GM23248 (cell line): ENCODE measurements at regions not wholly inside any gene's neighbourhood (a gene's known extent, or its start where the extent isn't known, plus 50 kb on each side); places are given as distances from the start of the nearest gene placed in this dataset.
"Not testable (repeated sequence)": the region's sequence is repeated elsewhere in the genome, so short reads cannot be mapped to it uniquely, and the experiment has no call there.

Experiments used
- DNase-seq: peaks from one replicate; pipeline ENCODE4 v3.0.0-alpha.2; 2015
- H2AFZ ChIP-seq: fragments of 200-600 bp; sonication (generic); 2 replicates; pipeline ENCODE4 v1.6.1; 2016; ENCODE audit warnings: antibody characterized with exemption
- H3F3A ChIP-seq: fragments of 200-600 bp; sonication (generic); 2 replicates; pipeline ENCODE4 v1.6.1; 2016; ENCODE audit warnings: mild to moderate bottlenecking, antibody characterized with exemption, mixed run types; ENCODE audit not compliant: insufficient read depth
- H3K27ac ChIP-seq: fragments of 200-600 bp; sonication (generic); 2 replicates; pipeline ENCODE4 v1.5.1; 2016; ENCODE audit warnings: mild to moderate bottlenecking
- H3K27me3 ChIP-seq: fragments of 200-600 bp; sonication (generic); replicated peaks from 2 replicates; pipeline ENCODE4 v1.6.1; 2016; ENCODE audit warnings: mild to moderate bottlenecking; ENCODE audit not compliant: insufficient read depth
- H3K36me3 ChIP-seq: fragments of 200-600 bp; sonication (generic); 2 replicates; pipeline ENCODE4 v1.6.1; 2016; ENCODE audit warnings: low read depth, mild to moderate bottlenecking
- H3K4me1 ChIP-seq: fragments of 200-600 bp; sonication (generic); 2 replicates; pipeline ENCODE4 v1.6.1; 2016; ENCODE audit warnings: mild to moderate bottlenecking; ENCODE audit not compliant: insufficient read depth
- H3K4me2 ChIP-seq: fragments of 200-600 bp; sonication (generic); one replicate; pipeline ENCODE4 v1.6.1; 2016; ENCODE audit warnings: mild to moderate bottlenecking; ENCODE audit not compliant: unreplicated experiment
- H3K4me3 ChIP-seq: fragments of 200-600 bp; sonication (generic); 2 replicates; pipeline ENCODE4 v1.5.1; 2016; ENCODE audit warnings: mild to moderate bottlenecking
- H3K79me2 ChIP-seq: fragments of 200-600 bp; sonication (generic); 2 replicates; pipeline ENCODE4 v1.6.1; 2016; ENCODE audit warnings: mild to moderate bottlenecking; ENCODE audit not compliant: insufficient read depth
- H3K9ac ChIP-seq: fragments of 200-600 bp; sonication (generic); 2 replicates; pipeline ENCODE4 v1.6.1; 2016; ENCODE audit warnings: mild to moderate bottlenecking
- H3K9me2 ChIP-seq: fragments of 200-600 bp; sonication (generic); 2 replicates; pipeline ENCODE4 v1.6.1; 2016; ENCODE audit warnings: mixed run types, mild to moderate bottlenecking, moderate library complexity; ENCODE audit not compliant: insufficient read depth
- H3K9me3 ChIP-seq: fragments of 200-600 bp; sonication (generic); one replicate; pipeline ENCODE4 v1.6.1; 2017; ENCODE audit warnings: low read depth
- H4K20me1 ChIP-seq: fragments of 200-600 bp; sonication (generic); 2 replicates; pipeline ENCODE4 v1.6.0; 2016; ENCODE audit not compliant: insufficient read depth
- EZH2 ChIP-seq: fragments of 200-600 bp; sonication (generic); IDR thresholded peaks from 2 replicates; pipeline ENCODE4 v1.6.1; 2018; ENCODE audit warnings: antibody characterized with exemption, mild to moderate bottlenecking; ENCODE audit not compliant: insufficient read depth, poor library complexity, severe bottlenecking
- EZH2phosphoT487 ChIP-seq: fragments of 200-600 bp; sonication (generic); IDR thresholded peaks from 2 replicates; pipeline ENCODE4 v1.6.1; 2018; ENCODE audit warnings: antibody characterized with exemption, moderate library complexity, mild to moderate bottlenecking, low read depth; ENCODE audit not compliant: insufficient read depth
- WGBS, 2 experiments: methylation state at CpG; one replicate each; pipeline ENCODE4 v1.1.6; 2015 to 2017; ENCODE audit warnings: low lambda C conversion rate in 2 of 2, low coverage in 1 of 2; ENCODE audit errors: missing lambda C conversion rate in 2 of 2; 5-methylcytosine and 5-hydroxymethylcytosine counted together
- in situ Hi-C: fragments of 300-500 bp; cut with MboI; formaldehyde crosslinking; loops from 2 replicates; pipeline ENCODE4 v1.15.0; 2020

DNA sequence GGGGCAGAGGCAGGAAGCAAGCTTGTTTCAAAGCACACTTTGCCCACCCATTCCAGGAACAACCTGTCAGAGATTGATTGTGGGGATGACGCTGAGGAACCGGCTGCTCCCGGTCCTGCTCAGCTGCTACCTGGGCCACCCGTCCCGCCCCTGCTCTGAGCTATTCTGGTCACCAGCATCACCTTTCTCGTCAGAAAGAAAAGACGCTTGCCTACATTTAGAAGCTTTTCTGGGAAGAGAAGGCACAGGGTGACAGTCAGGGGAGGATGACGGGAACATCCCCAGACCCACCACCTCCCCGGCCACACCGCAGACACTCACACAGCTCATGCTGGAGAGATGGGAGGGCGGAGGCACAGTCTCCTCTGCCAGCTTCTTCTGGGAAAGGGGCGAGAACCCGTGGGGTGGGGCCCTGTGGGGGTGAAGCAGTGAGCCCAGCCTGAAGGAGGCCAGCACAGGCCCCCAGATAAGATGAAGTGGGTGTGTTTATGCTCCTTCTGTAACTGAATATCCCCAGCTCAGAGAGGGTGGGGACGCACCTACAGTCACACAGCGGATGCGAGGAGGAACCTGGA, 81.8 kb downstream of the CPZ start:
- Histone ChIP-seq H3K27me3 (peaks cover 11% of the 10 kb centered on the region; the same call in 1 of the 2 replicates), H3K9ac (no peak overlapping the region), H2AFZ (no peak overlapping the region), H3K4me3 (no peak overlapping the region), H3K36me3 (no peaks in the 10 kb centered on the region), H4K20me1 (no peaks in the 10 kb centered on the region), H3K9me2 (no peaks in the 10 kb centered on the region), H3K4me2 (no peak overlapping the region), H3K79me2 (no peaks in the 10 kb centered on the region), H3F3A (no peaks in the 10 kb centered on the region), H3K4me1 (no peaks in the 10 kb centered on the region), H3K27ac (no peak overlapping the region), H3K9me3 (no peaks in the 10 kb centered on the region)
- no peak for TF ChIP-seq EZH2
- no peak for TF ChIP-seq EZH2phosphoT487
- DNase-seq = no peak
- 50% methylated on average over 15 to 16 of the region's 16 CpGs for WGBS, 2 experiments
- in situ Hi-C loops = no loop called here

DNA sequence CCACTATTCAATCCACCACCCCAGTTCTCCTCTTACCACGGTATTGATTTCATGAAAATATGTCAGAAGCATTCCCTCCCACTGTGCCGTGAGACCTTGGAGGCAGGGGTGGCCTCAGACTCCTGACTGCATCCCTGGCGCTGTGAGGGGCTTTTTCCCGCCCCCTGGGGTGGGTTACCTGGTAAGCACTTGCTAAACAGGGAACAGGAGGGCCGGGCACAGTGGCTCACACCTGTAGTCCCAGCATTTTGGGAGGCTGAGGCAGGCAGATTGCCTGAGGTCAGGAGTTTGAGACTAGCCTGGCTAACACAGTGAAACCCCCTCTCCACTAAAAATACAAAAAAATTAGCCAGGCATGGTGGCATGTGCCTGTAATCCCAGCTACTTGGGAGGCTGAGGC, 80.5 kb downstream of the CPZ start:
- H3K4me1 ChIP-seq, H3K9me3 ChIP-seq, H3K79me2 ChIP-seq, in situ Hi-C loops, H2AFZ ChIP-seq, H3K9me2 ChIP-seq, H3K9ac ChIP-seq, H3K4me2 ChIP-seq, H3F3A ChIP-seq, H3K27ac ChIP-seq, H3K4me3 ChIP-seq, DNase-seq, H4K20me1 ChIP-seq, H3K36me3 ChIP-seq: not testable (repeated sequence)
- WGBS, 2 experiments = 12 to 13% methylated on average over 5 of the region's 5 CpGs
- peaks cover 14% of the 10 kb centered on the region for H3K27me3 ChIP-seq

- H3F3A ChIP-seq = no peaks in the 10 kb centered on the region
- H3K27ac ChIP-seq = no peak overlapping the region
- no peak for TF ChIP-seq EZH2
- no peak for TF ChIP-seq EZH2phosphoT487
- WGBS, 2 experiments = 19 to 24% methylated on average over 9 of the region's 9 CpGs
- in situ Hi-C loops = no loop called here
- H3K4me2 ChIP-seq = no peak overlapping the region
- no peak overlapping the region for H3K4me3 ChIP-seq
- H4K20me1 ChIP-seq = no peaks in the 10 kb centered on the region
- no peaks in the 10 kb centered on the region for H3K9me3 ChIP-seq
- H3K4me1 ChIP-seq = no peaks in the 10 kb centered on the region
- no peak overlapping the region for H2AFZ ChIP-seq
- H3K9me2 ChIP-seq = no peaks in the 10 kb centered on the region
- H3K36me3 ChIP-seq = no peaks in the 10 kb centered on the region
- H3K27me3 ChIP-seq = peaks cover 19% of the 10 kb centered on the region
- no peak for DNase-seq
- no peak overlapping the region for H3K9ac ChIP-seq
- H3K79me2 ChIP-seq = no peaks in the 10 kb centered on the region
Measured at GRCh38 chr4:8672486-8672885, 79.9 kb downstream of the CPZ start.

DNA sequence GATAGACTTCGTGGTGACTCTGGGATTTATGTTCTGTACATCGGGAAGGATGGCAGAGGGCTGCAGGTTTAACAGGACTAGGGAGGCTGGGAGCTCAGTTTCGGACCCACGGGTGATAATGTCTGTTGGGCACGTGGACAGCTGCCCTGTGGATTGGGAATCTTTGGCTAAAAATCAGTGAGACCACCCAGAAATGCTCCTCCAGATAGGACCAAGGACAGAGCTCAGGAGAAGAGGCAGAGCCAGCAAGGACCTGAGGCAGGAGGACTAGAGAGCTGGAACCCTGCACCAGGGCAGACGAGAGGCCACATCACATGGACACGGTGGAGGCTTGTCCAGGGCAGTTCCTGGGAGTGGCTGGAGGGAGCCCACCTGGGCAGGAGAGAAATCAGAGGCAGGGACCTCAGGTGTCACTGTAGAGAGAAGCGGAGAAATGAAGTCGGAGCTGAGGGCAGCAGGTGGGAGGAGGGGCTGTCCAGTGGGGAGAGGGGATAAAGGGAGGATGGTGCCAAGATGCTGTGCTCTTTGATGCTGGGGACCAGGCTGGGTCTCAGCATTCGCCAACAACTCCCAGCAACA, 79.2 kb downstream of the CPZ start:
- no peaks in the 10 kb centered on the region for H4K20me1 ChIP-seq
- DNase-seq = no peak
- H3K4me2 ChIP-seq = no peak overlapping the region
- H3K9me2 ChIP-seq = no peaks in the 10 kb centered on the region
- peaks cover 19% of the 10 kb centered on the region for H3K27me3 ChIP-seq
- H3K27ac ChIP-seq = no peak overlapping the region
- in situ Hi-C loops = no loop called here
- no peaks in the 10 kb centered on the region for H3F3A ChIP-seq
- TF ChIP-seq EZH2 (no peak), EZH2phosphoT487 (no peak)
- no peak overlapping the region for H2AFZ ChIP-seq
- H3K79me2 ChIP-seq = no peaks in the 10 kb centered on the region
- no peaks in the 10 kb centered on the region for H3K4me1 ChIP-seq
- no peaks in the 10 kb centered on the region for H3K36me3 ChIP-seq
- no peak overlapping the region for H3K4me3 ChIP-seq
- H3K9me3 ChIP-seq = no peaks in the 10 kb centered on the region
- WGBS, 2 experiments = 16 to 24% methylated on average over 9 to 10 of the region's 10 CpGs
- no peak overlapping the region for H3K9ac ChIP-seq
